Esophagus (tissue), 2 donors: ENCODE measurements at regions not wholly inside any gene's neighbourhood (a gene's known extent, or its start where the extent isn't known, plus 50 kb on each side); places are given as distances from the start of the nearest gene placed in this dataset.

Source experiments
- H3K27ac ChIP-seq, 2 donors: one replicate each; pipeline ENCODE4 v1.5.1; 2013; ENCODE audit warnings: low read depth in 2 of 2, mild to moderate bottlenecking in 2 of 2, inconsistent platforms in 1 of 2, low read length in 1 of 2, moderate library complexity in 1 of 2
- H3K27me3 ChIP-seq, 2 donors: one replicate each; pipeline ENCODE4 v1.6.1; 2013; ENCODE audit warnings: low read length in 2 of 2, control low read depth in 1 of 2, mild to moderate bottlenecking in 1 of 2; ENCODE audit not compliant: insufficient read depth in 2 of 2, control insufficient read depth in 1 of 2
- H3K36me3 ChIP-seq, 2 donors: one replicate each; pipeline ENCODE4 v1.6.1; 2013; ENCODE audit warnings: low read length in 1 of 2; ENCODE audit not compliant: control insufficient read depth in 2 of 2, insufficient read depth in 2 of 2
- H3K4me1 ChIP-seq, 2 donors: one replicate each; pipeline ENCODE4 v1.6.1; 2013; ENCODE audit warnings: low read length in 1 of 2; ENCODE audit not compliant: control insufficient read depth in 2 of 2, insufficient read depth in 2 of 2
- H3K4me3 ChIP-seq, 2 donors: one replicate each; pipeline ENCODE4 v1.5.1; 2013; ENCODE audit warnings: low read length in 2 of 2, mild to moderate bottlenecking in 2 of 2, low read depth in 1 of 2, moderate library complexity in 1 of 2
- H3K9me3 ChIP-seq, 2 donors: one replicate each; pipeline ENCODE4 v1.6.1; 2013; ENCODE audit warnings: mild to moderate bottlenecking in 2 of 2, low read depth in 1 of 2, low read length in 1 of 2, moderate library complexity in 1 of 2; ENCODE audit not compliant: control insufficient read depth in 2 of 2, insufficient read depth in 1 of 2
- WGBS, 2 donors: extraction: QIAGEN DNeasy Blood & Tissue Kit; methylation state at CpG; one replicate each; pipeline ENCODE4 v1.1.7; 2013; 5-methylcytosine and 5-hydroxymethylcytosine counted together
- donor health status: healthy with polysubstance abuse.
- donor health status: Bipolar disorder and iron deficiency.

DNA sequence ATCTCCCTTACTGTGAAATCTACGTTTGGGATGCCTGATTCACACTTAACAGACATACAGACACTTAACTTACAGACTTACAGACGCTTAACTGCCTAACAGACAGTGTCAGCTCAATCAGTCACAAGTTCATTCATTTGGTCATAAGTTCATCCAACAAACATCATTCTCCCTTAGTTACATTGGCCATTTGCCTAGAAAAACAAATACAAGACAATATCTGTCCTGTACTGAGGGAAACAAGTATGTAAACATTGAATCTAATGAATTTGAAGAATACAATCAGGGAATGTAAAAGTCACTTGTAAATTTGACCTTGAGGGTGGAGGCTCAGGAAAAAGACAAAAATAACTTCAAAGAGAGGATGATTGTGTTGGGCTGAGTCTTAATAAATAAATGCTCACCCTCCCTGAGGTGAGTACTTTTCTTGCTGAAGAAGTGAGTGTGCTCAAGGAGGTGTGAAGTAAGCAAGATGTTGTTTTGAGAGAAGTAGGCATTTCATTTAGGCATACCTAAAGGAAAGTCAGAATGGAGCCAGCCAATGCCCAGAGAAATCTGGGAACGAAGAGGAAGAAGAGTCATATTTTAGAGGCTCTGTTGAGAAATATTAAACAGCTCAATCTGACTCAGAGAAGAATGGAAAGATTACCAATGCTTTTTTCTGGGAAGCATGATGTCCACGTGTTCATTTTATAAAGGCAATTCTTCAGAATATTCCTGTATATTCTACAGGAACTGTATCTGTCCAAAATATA, 958.4 kb upstream of the SLC10A2 start:
- peaks cover 0 to 3% of the 10 kb centered on the region in 2 donors for H3K36me3 ChIP-seq
- no peaks in the 10 kb centered on the region for H3K9me3 ChIP-seq
- WGBS, 2 donors: 46 to 50% methylated on average over 4 of the region's 4 CpGs
- no peaks in the 10 kb centered on the region for H3K27me3 ChIP-seq
- no peaks in the 10 kb centered on the region for H3K4me1 ChIP-seq
- H3K4me3 ChIP-seq: no peak overlapping the region
- H3K27ac ChIP-seq: no peak overlapping the region

DNA sequence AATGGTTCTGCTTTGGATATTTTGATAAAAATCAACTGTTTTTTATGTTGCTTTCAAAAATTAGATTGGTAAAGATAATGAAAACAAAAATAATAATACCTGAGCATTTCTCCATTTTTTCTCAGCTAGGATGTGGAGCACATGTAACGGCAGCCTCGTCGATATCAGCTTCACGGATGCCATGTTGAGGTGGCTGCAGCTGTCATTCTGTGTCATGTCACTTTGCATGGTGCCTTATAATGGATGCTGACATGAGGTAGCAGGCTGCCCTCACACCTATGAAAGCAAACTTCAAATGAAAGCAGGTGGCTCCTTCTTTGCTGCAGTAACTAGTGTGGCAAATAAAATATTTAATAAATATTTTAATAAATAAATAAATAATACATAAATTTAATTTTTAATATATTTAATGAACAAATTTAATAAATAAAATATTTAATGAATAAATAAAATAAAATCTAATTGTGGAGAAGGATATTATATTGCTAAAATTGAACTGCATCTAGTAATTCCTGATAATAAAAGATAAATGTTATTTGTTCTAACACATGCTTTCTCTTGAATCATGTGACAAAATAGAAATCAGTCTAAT, 955.7 kb upstream of the SLC10A2 start:
- no peaks in the 10 kb centered on the region for H3K36me3 ChIP-seq
- H3K27ac ChIP-seq: no peak overlapping the region
- no peaks in the 10 kb centered on the region for H3K9me3 ChIP-seq
- no peaks in the 10 kb centered on the region for H3K4me1 ChIP-seq
- H3K27me3 ChIP-seq: no peaks in the 10 kb centered on the region
- H3K4me3 ChIP-seq: no peak overlapping the region
- 94 to 96% methylated on average over 4 of the region's 4 CpGs for WGBS, 2 donors

DNA sequence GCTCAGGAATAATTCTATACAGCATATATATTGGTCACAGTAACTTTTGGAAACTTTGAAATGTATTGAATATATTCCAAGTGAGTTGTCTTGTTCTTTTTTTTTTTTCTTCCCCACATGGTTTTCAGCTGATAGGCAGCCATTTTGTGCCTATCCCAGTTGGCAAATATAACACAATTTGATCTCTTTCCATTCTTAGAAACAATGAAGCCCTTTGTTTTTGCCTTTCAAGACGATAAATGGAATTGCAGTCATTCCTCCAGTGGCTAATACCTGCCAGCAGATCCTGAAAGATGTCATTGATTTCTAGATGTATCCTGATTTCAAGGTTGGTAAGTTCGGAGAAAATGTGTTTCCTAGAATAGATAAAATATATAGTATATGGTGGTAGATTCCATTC, 951.1 kb upstream of the SLC10A2 start:
- H3K27ac ChIP-seq: no peak overlapping the region
- no peaks in the 10 kb centered on the region for H3K4me1 ChIP-seq
- H3K27me3 ChIP-seq: no peaks in the 10 kb centered on the region
- no peaks in the 10 kb centered on the region for H3K9me3 ChIP-seq
- no peaks in the 10 kb centered on the region for H3K36me3 ChIP-seq
- H3K4me3 ChIP-seq: no peak overlapping the region
- 69 to 70% methylated on average over 2 of the region's 2 CpGs for WGBS, 2 donors

DNA sequence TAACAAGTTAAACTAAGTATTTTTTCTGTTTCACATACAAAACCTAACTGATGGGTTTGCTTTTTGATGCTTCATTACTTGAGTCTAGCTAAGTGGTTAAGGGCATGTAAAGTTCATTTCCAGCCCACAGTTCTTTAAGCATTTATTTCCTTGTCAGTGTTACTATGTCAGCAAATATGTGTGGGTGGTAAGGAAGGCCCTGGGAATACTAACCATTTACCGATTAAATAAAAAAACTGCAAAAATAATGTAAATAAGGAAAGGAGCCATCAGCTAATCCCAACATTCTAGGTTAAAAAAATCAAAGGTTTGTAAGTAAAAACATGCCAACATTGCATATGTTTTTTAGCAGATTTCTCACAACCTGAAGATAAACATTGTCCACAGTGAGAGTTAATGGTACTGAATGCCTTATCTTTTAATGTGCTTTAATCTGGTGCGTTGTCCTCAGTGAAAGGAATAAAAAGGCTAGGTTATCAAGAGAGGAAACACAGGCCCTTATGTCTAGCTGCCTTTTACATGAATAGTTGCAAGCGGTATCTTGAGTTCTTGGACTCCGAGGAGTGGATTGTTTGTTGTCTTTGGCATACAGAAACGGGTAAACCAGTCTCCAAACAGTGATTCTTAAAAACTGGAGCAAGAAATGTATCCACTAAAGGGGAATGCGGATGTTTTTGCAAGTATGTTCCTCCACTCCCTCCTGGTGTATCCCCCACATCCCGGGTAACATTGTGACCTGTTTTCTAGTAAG, 949.6 kb upstream of the SLC10A2 start:
- Histone ChIP-seq H3K36me3 (no peaks in the 10 kb centered on the region), H3K9me3 (no peaks in the 10 kb centered on the region), H3K4me3 (no peak overlapping the region), H3K4me1 (peaks cover 2% of the 10 kb centered on the region in 2 donors), H3K27me3 (no peaks in the 10 kb centered on the region), H3K27ac (no peak overlapping the region)
- WGBS, 2 donors: 30% methylated on average over 7 of the region's 7 CpGs

DNA sequence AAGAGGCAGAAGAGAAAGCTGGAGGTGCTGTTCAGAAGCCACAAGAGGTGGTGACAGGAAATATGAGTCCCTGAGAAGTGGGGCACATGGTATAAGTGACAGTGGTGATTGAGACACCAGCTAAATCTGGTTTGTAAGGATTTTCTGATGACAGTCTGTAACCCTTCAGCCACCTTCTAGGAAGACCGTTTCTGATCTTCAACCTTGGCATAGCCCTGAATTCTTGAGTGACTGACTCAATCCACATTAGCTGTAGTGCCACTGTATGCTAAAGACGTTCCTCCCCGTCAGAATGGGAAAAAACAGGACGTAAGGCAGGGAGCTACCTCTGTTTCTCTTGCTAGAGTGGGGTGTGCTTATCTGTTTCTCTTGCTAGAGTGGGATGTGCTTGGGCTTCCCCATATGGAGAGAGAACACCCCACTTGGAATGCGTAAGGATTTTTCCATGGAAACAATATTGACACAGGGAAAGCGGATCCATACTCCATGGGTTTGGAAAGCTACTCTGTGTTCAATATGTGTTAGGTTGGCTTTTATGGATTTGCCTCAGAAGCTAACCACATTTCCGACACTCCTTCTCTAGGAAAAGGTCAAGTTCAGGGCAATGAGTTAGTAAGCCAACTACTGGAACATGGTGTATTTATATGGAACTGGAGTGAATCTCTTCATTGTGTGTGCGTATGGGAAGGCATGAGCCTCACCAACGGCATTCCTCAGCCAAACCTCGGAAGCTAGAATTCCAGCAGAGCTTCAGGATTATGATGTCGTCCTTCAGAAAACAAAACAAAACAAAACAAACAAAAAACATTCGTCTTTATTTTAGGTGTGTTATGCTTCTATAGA, 948.8 kb upstream of the SLC10A2 start:
- H3K4me1 ChIP-seq: peaks cover 2% of the 10 kb centered on the region in 2 donors
- H3K27ac ChIP-seq: no peak overlapping the region
- WGBS, 2 donors: 68 to 70% methylated on average over 12 of the region's 12 CpGs
- H3K9me3 ChIP-seq: no peaks in the 10 kb centered on the region
- H3K27me3 ChIP-seq: no peaks in the 10 kb centered on the region
- no peaks in the 10 kb centered on the region for H3K36me3 ChIP-seq
- H3K4me3 ChIP-seq: no peak overlapping the region

DNA sequence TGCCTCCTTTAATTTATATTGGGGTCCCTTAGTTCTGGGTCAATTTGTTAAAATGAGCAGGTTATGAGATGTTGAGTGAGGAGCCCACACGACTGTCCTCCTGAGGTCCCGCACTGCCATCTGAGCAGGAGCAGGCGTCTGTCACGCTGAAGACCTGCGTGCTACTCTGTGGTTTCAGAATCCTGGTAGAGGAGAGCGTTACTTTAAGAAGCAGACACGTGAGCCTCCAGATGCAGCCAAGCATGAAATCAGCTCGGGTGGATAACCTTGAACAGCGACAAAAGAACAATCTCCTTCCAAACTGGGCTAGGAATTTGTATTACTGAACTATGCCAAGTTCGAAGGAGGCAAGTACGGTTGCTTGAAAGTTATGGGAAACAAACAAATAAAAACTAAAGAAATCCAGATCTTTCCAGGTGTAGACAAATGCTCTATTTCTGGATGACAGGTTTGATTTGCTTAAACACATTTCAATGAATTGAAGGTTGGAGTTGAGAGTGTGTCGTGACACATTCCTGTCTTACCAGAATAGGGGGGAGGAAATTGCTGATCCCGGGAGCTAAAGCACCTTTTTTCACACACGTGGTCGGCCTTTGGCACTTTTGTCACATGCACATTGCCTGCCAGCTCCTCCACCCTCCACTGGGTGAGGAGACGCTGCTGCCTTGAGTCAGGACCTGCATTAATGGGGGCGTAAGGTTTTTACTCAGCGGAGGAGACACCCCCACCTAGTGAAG, 945.5 kb upstream of the SLC10A2 start:
- H3K27ac ChIP-seq: no peak overlapping the region
- 38 to 47% methylated on average over 18 of the region's 18 CpGs for WGBS, 2 donors

DNA sequence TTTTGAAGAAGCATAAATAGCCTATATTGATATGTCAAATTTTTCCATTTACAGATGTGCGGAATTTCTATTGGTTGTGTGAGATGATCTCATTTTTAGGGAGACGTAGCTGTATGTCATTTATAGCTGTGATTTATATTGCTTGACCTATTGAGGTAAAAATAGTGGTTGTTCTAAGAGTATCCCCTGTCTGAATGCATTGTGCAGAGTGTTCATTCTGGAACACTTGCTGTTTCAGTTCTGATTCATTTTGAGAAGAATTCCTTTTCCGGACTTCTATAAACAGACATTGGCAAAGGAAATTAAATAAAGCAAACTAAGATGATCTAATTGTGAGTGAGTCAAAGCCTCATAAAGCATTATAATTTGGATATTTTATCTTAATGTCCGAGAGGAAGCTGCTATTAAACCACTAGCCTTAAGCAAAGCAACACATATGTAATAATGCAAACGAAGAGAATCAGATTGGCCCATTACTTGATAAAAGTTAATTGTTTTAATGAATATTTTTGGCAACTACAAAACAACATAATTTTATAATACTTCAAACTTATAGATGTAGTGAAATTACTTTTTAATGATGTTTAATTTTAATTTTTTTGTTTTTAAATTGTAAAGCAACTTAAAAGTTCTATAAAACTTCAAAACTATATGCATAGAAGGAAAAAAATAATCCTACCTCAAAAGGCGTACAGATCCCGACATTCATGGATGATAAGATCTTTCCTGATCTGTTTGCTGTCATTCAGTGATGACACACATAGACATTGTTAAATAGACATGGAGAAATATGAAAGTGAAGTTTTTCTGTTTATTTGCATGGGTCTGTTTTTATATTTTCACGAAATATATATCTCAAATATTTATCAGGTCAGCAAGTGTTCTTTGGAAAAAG, 942.6 kb upstream of the SLC10A2 start:
- Histone ChIP-seq H3K27me3 (no peaks in the 10 kb centered on the region), H3K36me3 (no peaks in the 10 kb centered on the region), H3K4me1 (peaks cover 2% of the 10 kb centered on the region in 2 donors), H3K9me3 (no peaks in the 10 kb centered on the region), H3K4me3 (no peak overlapping the region), H3K27ac (no peak overlapping the region)
- WGBS, 2 donors: 66% methylated on average over 8 of the region's 8 CpGs

More for the DNA sequence above, 945.5 kb upstream of the SLC10A2 start:
- Histone ChIP-seq H3K4me3 (no peak overlapping the region), H3K27me3 (no peaks in the 10 kb centered on the region), H3K4me1 (peaks cover 2% of the 10 kb centered on the region in 2 donors), H3K9me3 (no peaks in the 10 kb centered on the region), H3K36me3 (no peaks in the 10 kb centered on the region)

DNA sequence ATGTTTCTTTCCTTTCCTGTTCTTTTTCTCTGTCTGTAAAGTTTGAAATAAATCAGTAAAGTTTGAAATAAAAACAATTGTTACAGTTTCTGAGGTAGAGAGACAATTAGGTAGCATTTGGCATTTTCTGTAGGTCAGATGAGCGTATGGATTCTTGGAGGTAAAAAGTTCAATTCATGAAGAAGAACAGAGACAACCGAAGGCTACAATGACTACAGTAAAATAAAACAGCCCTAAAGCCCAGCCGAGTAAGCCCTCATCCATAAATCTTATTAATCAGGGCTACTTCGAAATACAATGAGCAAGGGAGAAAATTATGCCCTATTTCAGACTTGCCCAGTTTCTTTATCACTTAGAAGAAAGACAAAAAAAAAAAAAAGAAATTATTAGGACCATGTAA, 941.9 kb upstream of the SLC10A2 start:
- 69 to 74% methylated on average over 4 of the region's 4 CpGs for WGBS, 2 donors
- Histone ChIP-seq H3K36me3 (no peaks in the 10 kb centered on the region), H3K27me3 (no peaks in the 10 kb centered on the region)

More for the DNA sequence above, 941.9 kb upstream of the SLC10A2 start:
- Histone ChIP-seq H3K4me1 (peaks cover 2% of the 10 kb centered on the region in 2 donors), H3K27ac (no peak overlapping the region), H3K4me3 (no peak overlapping the region), H3K9me3 (no peaks in the 10 kb centered on the region)
